ENCODE measurements at regions not wholly inside any gene's neighbourhood (a gene's known extent, or its start where the extent isn't known, plus 50 kb on each side); places are given as distances from the start of the nearest gene placed in this dataset.

DNA sequence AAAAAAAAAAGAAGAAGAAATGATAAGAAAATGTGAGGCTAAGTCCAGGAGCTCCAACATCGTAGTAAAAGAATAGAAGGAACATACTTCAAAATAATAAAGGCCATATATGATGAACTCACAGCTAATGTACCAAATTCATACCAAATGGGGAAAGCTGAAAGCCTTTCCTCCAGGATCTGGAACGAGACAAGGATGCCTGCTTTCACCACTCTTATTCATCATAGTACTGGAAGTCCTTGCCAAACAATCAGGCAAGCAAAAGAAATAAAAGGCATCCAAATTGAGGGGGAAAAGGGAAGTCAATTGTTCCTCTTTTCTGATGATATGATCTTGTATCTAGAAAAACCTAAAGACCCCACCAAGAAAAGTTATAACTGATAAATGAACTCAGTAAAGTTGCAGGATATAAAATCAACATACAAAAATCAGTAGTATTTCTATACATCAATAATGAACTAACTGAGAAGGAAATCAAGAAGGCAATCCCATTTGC lies 170.6 kb downstream of the METTL4 start:
- TF ChIP-seq, protein P1, sequence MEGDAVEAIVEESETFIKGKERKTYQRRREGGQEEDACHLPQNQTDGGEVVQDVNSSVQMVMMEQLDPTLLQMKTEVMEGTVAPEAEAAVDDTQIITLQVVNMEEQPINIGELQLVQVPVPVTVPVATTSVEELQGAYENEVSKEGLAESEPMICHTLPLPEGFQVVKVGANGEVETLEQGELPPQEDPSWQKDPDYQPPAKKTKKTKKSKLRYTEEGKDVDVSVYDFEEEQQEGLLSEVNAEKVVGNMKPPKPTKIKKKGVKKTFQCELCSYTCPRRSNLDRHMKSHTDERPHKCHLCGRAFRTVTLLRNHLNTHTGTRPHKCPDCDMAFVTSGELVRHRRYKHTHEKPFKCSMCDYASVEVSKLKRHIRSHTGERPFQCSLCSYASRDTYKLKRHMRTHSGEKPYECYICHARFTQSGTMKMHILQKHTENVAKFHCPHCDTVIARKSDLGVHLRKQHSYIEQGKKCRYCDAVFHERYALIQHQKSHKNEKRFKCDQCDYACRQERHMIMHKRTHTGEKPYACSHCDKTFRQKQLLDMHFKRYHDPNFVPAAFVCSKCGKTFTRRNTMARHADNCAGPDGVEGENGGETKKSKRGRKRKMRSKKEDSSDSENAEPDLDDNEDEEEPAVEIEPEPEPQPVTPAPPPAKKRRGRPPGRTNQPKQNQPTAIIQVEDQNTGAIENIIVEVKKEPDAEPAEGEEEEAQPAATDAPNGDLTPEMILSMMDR (IDR thresholded peaks at IDR 0.05; ENCODE audit: low read depth, low read length), result no peak
- H3K27ac ChIP-seq, result no peak overlapping the region
- no peak for DNase-seq
- H3K9me3 ChIP-seq (ENCODE audit: severe bottlenecking), result no peaks in the 10 kb centered on the region
- no peak overlapping the region for H3K4me3 ChIP-seq (ENCODE audit: low read depth, low read length)
- no peaks in the 10 kb centered on the region for H3K27me3 ChIP-seq (ENCODE audit: insufficient read depth, low read depth, severe bottlenecking)
- no peaks in the 10 kb centered on the region for H3K36me3 ChIP-seq

DNA sequence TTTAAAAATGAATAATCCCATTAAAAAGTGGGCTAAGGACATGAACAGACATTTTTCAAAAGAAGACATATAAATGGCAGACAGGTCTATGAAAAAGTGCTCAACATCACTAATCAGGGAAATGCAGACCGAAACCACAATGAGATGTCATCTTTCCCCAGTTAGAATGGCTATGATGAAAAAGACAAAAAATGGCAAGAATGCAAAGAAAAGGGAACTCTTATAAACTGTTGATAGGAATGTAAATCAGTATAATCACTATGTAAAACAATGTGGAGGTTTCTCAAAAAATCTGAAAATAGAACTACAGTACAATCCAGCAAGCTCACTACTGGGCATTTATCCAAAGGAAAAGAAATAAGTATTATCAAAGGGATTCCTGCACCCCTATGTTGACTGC lies 169.2 kb downstream of the METTL4 start:
- H3K9me3 ChIP-seq (ENCODE audit: severe bottlenecking), result no peaks in the 10 kb centered on the region
- no peak overlapping the region for H3K4me3 ChIP-seq (ENCODE audit: low read depth, low read length)
- H3K27me3 ChIP-seq (ENCODE audit: insufficient read depth, low read depth, severe bottlenecking), result no peaks in the 10 kb centered on the region
- H3K27ac ChIP-seq, result no peak overlapping the region
- H3K36me3 ChIP-seq, result no peaks in the 10 kb centered on the region
- TF ChIP-seq, protein P1 (IDR thresholded peaks at IDR 0.05; ENCODE audit: low read depth, low read length), result no peak
- DNase-seq, result no peak

DNA sequence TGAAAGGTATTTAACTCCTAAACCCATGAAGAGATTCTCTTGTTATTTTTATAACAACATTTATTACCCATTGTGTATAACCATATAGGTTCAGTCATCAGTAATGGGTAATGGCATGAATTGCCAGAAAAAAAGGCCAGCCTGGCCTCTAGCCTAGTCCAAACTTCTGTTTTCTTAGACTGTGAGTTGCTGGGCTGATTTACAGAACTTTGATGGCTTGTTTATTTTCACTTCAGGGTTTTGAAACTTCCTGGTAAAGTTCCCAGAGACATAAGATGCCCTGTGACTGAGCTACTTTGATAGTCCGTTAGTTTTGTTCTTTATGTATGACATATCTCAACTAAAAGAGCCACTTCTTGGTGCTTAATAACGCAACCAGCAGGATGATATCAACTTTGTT lies 164.8 kb downstream of the METTL4 start:
- no peak overlapping the region for H3K27ac ChIP-seq
- TF ChIP-seq, protein P1 (IDR thresholded peaks at IDR 0.05; ENCODE audit: low read depth, low read length), result no peak
- no peaks in the 10 kb centered on the region for H3K36me3 ChIP-seq
- H3K4me3 ChIP-seq (ENCODE audit: low read depth, low read length), result no peak overlapping the region
- DNase-seq, result no peak
- no peaks in the 10 kb centered on the region for H3K27me3 ChIP-seq (ENCODE audit: insufficient read depth, low read depth, severe bottlenecking)
- H3K9me3 ChIP-seq (ENCODE audit: severe bottlenecking), result no peaks in the 10 kb centered on the region

DNA sequence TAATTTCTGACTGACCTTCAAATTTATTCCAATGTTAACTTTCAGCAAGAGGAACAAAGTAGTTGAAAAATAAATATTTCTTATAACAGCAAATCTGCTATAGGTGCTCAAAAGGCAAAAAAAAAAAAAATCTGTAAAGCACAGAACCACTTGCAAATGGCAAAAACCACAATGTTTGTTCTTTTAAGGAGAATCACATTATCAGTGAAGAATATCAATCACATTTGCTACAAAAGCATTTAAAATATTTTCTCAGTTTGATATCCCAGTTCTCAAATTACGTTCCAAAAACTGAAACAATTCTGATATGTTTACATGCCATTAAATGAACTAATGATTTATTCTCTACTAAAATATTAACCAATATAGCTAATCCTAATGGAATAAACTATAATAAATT lies 163.3 kb downstream of the METTL4 start:
- DNase-seq, result no peak
- no peaks in the 10 kb centered on the region for H3K36me3 ChIP-seq
- no peak overlapping the region for H3K27ac ChIP-seq
- TF ChIP-seq, protein P1 (IDR thresholded peaks at IDR 0.05; ENCODE audit: low read depth, low read length), result no peak
- H3K9me3 ChIP-seq (ENCODE audit: severe bottlenecking), result no peaks in the 10 kb centered on the region
- no peak overlapping the region for H3K4me3 ChIP-seq (ENCODE audit: low read depth, low read length)
- H3K27me3 ChIP-seq (ENCODE audit: insufficient read depth, low read depth, severe bottlenecking), result no peaks in the 10 kb centered on the region

DNA sequence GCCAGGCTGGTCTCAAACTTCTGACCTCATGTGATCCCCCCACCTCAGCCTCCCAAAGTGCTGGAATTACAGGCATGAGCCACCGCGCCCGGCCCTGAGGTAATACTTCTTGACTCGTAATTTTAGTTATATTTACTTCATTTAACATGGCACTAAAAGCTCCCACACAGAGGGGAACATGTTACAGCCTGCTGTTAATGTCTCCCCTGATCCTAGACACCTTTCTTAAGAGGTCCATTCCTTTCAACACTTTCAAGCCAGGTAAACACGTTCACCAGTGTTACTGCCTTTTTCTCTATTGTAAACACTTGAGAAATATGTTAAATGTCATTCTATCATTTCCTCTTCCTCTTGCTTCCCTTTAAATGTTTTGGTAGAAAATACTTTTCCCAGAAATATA lies 161.4 kb downstream of the METTL4 start:
- Histone ChIP-seq H3K27ac (no peak overlapping the region), H3K27me3 (ENCODE audit: insufficient read depth, low read depth, severe bottlenecking) (no peaks in the 10 kb centered on the region), H3K4me3 (ENCODE audit: low read depth, low read length) (no peak overlapping the region), H3K36me3 (no peaks in the 10 kb centered on the region), H3K9me3 (ENCODE audit: severe bottlenecking) (no peaks in the 10 kb centered on the region)
- TF ChIP-seq, protein P1 (IDR thresholded peaks at IDR 0.05; ENCODE audit: low read depth, low read length), result no peak
- no peak for DNase-seq

DNA sequence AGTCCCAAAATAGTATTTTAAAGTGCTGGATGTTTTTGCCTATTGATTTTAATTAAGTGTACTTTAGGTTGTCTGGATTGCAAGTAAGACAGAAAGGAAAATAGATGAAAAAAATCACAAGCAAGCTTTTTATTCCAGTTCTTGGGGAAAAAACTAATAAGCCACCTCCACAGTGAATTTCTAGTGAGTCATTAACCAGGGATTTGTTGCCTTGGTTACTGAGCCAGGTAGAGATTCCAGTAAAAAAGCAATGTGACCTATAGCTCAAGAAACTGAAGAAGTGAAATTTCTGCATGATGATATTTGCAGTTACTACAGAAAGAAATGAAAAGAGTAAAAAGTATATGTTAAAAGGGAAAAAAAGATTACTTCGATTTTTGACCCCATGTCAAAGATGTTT lies 160.6 kb downstream of the METTL4 start:
- Histone ChIP-seq H3K27me3 (ENCODE audit: insufficient read depth, low read depth, severe bottlenecking) (no peaks in the 10 kb centered on the region), H3K27ac (no peak overlapping the region), H3K9me3 (ENCODE audit: severe bottlenecking) (no peaks in the 10 kb centered on the region), H3K36me3 (no peaks in the 10 kb centered on the region), H3K4me3 (ENCODE audit: low read depth, low read length) (no peak overlapping the region)
- TF ChIP-seq, protein P1 (IDR thresholded peaks at IDR 0.05; ENCODE audit: low read depth, low read length), result no peak
- DNase-seq, result no peak
